Transverse colon (tissue), 3 donors: ENCODE measurements at regions not wholly inside any gene's neighbourhood (a gene's known extent, or its start where the extent isn't known, plus 50 kb on each side); places are given as distances from the start of the nearest gene placed in this dataset.

Experiments used
- CTCF ChIP-seq, 5 experiments: fragments of 200-600 bp in 3 of 5; fragments of 450-650 bp in 2 of 5; sonication (generic) in 3 of 5; IDR thresholded peaks; 1 replicate in 2 of 5; 2 replicates in 3 of 5; pipeline ENCODE4 v1.5.1; 2016 to 2017; ENCODE audit warnings: antibody characterized with exemption in 5 of 5, inconsistent platforms in 3 of 5, mild to moderate bottlenecking in 2 of 5, moderate library complexity in 1 of 5
- POLR2A ChIP-seq: fragments of 450-650 bp; IDR thresholded peaks from one replicate; pipeline ENCODE4 v1.6.1; 2016; ENCODE audit warnings: antibody characterized with exemption, mild to moderate bottlenecking, moderate library complexity

GRCh38 chr2:35185861-35186412 lies 1169.6 kb upstream of the CRIM1 start:
- TF ChIP-seq CTCF (IDR thresholded peaks at IDR 0.05) (no peak), POLR2A (no peak)
